ENCODE measurements at regions not wholly inside any gene's neighbourhood (a gene's known extent, or its start where the extent isn't known, plus 50 kb on each side); places are given as distances from the start of the nearest gene placed in this dataset.
"Not testable (repeated sequence)": the region's sequence is repeated elsewhere in the genome, so short reads cannot be mapped to it uniquely, and the experiment has no call there.

GRCh38 chr11:25776238-25776637 lies 555.7 kb upstream of the ANO3 start:
- no peak for DNase-seq

GRCh38 chr11:25777343-25777742 lies 554.6 kb upstream of the ANO3 start:
- no peak for DNase-seq

GRCh38 chr11:25779033-25779432 lies 552.9 kb upstream of the ANO3 start:
- DNase-seq: no peak

- DNase-seq: no peak
Observed at GRCh38 chr11:25787416-25787815, 544.5 kb upstream of the ANO3 start.

GRCh38 chr11:25790396-25790795 lies 541.5 kb upstream of the ANO3 start:
- no peak for DNase-seq

- no peak for DNase-seq
Observed at GRCh38 chr11:25793637-25794036, 538.3 kb upstream of the ANO3 start.

DNA sequence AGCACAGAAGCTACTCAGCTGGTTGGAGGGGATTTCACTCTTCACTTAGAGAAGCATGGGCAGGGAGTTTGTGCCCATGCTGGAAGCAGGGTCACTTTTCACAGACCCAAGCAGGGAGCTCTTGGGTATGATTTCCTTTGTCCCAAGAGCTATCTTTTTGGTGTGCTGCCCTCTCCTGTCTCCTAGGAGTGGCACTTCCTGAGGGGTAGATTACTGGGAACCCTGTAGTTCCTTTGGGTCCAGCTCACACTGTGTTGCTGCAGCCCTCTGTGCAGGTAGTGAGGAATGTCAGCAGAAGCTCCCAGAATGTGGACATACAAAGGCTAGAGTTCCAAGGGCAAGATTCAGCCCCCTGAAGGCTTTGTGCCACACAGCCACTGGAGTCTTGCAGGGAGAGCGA lies 537.1 kb upstream of the ANO3 start:
- DNase-seq: no peak

DNA sequence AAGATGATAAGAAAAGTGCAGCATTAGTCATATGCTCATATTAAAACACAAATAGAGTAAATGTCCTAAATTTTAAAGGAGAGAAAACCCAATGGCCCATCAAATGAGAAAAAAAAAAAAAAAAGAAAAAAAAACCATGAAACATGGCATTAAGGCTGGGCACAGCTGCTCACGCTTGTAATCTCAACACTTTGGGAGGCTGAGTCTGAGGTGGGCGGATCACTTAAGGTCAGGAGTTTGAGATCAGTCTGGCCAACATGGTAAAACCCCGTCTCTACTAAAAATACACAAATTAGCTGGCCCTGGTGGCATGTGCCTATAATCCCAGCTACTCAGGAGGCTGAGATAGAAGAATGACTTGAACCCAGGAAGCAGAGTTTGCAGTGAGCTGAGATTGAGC lies 515.5 kb upstream of the ANO3 start:
- no peak for DNase-seq

DNA sequence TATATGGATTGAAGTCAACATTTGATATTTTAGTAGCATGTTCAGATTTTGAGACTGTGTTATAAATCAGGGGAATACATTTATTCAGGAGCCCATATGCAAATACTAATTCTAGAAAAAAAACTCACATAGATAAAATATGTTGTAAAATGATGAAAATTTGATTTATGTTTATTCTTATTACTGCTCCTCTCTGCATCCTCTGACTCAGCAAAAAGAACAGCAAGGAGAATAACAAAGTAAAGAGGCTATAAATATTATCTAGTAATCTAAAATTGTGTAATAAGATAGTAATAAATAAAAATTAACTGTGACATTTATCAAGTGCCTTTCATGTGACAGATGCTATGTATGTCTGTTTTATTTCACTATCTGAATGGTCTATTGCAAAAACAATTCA lies 507.2 kb upstream of the ANO3 start:
- DNase-seq: no peak

DNA sequence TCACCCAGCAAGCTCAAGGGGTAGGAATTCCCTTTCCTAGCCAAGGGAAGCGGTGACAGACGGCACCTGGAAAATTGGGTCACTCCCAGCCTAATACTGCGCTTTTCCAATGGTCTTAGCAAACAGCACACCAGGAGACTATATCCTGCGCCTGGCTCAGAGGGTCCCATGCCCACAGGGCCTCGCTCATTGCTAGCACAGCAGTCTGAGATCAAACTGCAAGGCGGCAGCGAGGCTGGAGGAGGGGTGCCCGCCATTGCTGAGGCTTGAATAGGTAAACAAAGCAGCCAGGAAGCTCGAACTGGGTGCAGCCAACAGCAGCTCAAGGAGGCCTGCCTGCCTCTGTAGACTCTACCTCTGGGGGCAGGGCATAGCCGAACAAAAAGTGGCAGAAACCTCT lies 500.4 kb upstream of the ANO3 start:
- not testable (repeated sequence) for DNase-seq

GRCh38 chr11:25838918-25839625 lies 492.9 kb upstream of the ANO3 start:
- no peak for DNase-seq

GRCh38 chr11:25844811-25845210 lies 487.1 kb upstream of the ANO3 start:
- no peak for DNase-seq

GRCh38 chr11:25855916-25856315 lies 476.0 kb upstream of the ANO3 start:
- no peak for DNase-seq

DNA sequence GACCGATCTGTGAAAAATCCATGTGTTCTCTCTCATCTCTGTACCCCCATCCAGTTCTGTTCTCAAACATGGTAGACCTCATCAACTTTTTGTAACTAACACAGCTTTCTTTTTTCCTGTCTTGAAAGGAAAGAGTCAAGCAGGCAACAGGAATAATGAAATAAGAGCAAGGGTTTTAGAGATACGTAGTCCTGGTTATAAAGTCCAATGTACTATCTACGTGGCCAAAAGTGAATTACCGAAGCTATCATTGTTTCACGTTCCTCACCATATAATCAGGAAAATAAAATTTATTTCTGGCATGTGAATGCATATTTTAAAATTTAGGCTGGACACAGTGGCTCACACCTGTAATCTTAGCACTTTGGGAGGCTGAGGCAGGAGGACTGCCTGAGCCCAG lies 472.2 kb upstream of the ANO3 start:
- DNase-seq: no peak

- DNase-seq: no peak
Observed at GRCh38 chr11:25860677-25861450, 471.1 kb upstream of the ANO3 start.

GRCh38 chr11:25862159-25862558 lies 469.8 kb upstream of the ANO3 start:
- DNase-seq: no peak

DNA sequence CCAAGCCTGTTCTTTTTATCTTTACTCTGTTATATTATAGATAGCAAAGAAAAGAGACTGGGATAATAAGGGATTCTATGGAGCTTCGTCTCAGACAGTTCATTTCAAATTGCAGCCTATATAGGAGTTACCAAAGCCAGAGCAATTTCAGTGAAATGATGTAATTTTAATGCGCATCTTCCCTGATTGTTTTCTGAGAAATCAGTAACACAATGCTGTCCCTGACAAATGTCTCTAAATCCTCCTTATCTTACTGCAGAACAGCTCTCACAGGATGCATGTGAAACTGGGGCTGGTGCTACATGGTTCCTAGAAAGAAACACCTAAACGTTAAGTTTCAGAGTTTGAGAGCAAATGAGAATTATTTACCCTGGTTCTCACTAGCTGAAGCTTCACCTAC lies 467.9 kb upstream of the ANO3 start:
- no peak for DNase-seq

DNA sequence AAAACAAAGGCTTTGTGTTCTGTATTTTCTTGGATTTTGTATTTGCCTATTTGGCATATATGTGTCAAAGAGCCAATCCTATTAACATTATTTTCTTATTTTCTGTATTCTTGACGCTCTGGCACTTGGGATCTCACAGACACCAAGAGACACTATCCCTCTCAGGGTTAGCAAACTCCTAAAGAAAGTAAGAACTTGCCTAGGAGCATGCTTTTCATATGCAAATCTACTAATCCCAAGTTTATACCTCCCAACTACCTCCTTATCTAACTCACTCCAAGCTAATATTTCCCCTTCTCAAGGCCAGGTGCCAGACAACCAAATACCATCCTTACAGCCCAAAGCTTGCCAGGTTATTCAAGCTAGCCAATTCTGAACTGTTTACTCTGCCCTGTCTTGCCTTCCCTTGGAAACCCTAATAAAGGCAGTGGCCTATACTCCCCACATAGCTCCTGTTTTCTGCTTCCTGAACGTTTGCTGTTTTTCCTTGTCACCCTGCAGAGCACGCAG lies 455.4 kb upstream of the ANO3 start:
- DNase-seq: no peak

DNA sequence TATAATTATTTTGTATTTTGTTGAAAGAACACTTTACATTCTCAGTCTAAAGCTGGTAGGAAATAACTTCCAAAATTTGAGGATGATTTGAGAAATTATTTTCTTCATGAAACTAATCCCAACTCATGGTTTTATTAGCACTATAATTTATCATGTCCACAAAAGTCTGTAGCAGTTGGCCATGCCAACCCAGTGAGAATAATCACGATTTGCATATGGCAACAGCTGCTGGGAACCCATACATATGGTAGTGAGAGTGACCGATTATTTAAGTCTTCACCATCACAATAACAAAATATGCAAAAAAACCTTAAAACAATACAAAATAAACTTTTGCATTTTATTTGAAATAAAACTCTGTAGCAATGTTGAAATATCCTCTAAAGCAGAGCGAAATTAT lies 445.9 kb upstream of the ANO3 start:
- DNase-seq: no peak

DNA sequence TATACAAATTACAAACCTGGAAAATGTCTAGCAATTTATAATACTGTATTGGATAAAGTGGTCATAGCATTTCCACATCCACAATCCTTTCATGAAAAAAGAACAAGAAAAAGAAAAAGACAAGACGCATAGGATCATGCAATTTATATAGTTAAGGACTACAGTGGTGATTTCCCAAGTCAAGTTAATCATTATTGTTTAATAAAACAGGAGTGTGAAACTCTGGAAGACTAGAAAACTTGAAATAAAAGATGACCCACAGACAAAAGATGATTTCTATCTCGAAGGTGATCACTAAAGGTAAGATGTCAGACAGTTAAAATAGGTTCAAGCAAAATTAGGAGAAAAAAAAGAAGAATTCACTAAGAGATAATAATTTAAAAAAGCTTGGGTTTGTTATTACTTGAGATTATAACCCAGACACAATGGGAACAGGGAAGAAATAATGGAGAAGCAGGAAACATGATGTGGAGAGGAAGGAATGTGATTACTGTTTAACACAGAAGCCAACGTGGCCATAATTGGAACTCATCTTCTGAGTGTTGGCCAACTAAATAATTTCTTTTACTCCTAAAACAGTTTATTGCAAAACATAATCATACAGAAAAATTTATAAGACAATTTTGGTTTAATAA lies 441.2 kb upstream of the ANO3 start:
- DNase-seq: no peak

GRCh38 chr11:25891960-25892359 lies 440.0 kb upstream of the ANO3 start:
- DNase-seq: no peak

GRCh38 chr11:25899617-25900160 lies 432.2 kb upstream of the ANO3 start:
- no peak for DNase-seq

DNA sequence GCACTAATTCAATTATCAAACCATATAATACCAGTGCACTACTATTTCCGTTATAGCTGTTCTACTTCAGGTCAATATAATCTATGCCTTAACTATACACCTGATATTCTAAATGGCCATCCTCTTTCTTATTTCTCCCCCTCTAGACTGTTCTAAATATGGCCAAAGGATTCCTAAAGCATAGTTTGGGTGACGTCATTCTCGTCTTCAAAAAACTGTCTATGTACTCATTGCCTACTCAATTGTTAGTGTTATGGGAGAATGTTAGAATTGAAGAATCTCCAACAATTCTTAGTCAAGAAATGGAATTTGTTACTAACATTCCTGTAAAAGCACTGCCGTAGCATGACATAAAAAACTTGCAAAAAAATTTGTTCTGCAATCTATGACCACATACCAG lies 431.1 kb upstream of the ANO3 start:
- DNase-seq: no peak

DNA sequence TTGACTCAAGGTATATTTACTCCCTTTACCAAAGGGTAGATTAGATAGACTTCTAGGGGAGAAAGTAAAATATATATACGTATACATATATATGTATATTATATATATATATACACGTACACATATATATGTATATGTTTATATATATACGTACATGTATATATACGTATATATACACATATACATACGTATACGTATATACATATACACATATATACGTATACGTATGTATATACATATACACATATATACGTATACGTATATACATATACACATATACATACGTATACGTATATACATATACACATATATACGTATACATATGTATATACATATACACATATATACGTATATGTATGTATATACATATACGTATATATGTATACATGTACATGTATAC lies 430.5 kb upstream of the ANO3 start:
- no peak for DNase-seq
